Fibroblast of skin of left biceps (primary cell): ENCODE measurements at regions not wholly inside any gene's neighbourhood (a gene's known extent, or its start where the extent isn't known, plus 50 kb on each side); places are given as distances from the start of the nearest gene placed in this dataset.
"Not testable (repeated sequence)": the region's sequence is repeated elsewhere in the genome, so short reads cannot be mapped to it uniquely, and the experiment has no call there.

ENCODE experiments used
- DNase-seq, 2 experiments: peaks; one replicate each; pipeline ENCODE4 v3.0.0-alpha.2; 2013; ENCODE audit warnings: low read depth in 2 of 2

DNA sequence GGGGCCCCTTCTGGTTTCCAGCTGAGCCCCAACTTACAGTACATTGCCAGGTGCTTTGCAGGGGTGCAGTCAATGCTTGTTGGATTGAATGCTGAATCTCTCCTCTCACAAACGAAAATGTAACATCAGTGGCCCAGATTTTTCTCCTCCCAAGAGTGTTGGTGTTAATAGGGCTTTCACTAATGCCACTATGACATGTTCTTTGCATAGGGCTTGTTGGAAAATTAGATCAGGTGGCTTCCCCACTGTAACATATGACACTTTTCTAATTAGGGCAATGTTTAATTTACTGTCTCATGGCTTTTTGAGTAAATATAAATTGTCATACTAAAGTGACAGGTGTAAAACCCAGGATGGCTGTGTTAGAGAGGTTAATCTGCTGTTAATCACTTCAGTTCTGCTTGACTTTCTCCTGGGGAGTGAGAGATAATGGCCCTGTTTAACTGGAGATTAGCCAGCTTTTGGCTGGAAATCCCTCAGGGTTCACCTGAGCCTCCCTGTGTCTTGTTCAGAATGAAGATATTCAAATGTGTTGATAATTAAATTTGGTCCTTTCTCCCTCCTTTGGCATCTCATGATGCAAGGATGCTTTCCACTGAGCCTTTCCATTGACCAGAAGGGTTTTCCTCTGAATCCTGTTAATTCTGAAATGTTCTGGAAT is 502.3 kb downstream of the RBFOX1 start:
- no peak for DNase-seq

DNA sequence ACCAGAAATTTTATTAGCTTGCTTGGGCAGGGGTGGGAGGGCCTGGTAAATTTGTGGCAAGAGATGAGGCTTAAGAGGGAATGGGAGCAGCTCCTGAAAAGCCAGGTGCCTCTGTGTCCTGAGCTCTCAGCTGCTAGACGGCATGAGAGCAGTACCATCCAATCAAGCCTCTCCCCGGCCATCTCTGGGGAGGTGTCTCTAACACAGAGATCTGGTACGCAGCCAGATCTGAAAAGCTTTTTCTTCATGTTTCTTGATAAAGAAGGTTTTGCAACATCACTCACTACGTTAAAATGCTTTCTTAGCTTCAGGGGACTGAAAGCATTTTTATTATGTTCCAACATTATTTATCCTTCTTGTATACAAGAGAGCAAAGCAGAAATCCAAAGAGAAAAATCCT is 488.2 kb downstream of the RBFOX1 start:
- no peak for DNase-seq

DNA sequence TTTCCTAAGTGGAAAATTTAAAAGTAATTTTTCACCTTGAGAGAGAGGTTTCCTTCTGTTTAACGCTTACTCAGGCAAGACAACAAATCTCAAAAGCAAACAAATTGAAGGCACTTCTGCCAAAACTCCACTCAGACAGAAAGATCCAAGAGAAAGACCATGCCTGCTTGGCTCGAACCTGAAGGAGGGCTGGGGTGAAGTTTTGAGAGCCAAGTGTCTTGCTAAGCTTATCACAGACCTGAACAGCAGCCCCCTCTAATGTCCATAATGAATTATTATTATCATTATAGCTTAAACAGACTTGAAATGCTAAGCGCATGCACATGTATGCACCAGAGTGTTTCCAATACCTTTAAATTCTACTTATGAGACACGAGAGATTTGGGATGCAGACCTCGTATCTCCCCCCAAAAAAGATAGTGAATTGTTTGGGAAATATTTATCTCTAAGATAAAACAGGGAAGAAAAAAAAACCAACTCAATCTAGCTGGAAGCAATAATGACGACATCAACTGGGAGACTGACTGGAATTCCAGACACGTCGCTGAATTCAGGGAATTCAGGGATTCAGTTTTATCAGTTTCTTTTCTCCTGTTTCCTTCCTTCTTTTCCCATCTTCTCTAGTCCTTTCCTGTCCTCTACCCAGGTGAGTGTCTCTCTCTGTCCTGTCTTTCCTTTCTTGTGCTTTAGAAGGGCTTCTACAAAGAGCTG is 473.2 kb downstream of the RBFOX1 start:
- no peak for DNase-seq

DNA sequence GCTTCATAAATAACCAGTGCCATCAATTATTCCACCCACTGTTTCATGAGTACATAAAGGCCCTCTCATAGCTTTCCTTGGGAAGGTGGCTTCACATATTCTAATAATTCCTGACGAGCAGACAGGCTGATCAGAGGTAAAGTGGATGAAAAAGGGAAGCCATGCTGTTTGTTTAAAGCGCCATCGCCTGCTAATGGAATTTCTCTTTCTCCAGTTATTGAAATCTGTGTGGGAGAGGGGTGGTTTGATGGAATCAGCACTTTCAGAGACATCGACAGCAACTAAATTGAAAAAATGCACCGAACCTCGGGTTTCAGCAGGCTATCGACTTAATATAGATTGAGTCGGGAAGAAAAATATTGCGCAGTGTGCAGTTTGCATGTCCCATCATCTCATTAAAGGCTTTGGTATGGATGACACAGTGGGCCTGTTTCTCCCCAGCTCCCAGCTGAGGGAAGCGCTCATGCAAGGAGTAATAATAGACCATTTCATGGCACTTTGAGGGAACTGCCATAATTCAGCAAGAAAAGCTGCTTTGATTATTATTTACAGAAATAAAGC is 472.1 kb downstream of the RBFOX1 start:
- DNase-seq = no peak

DNA sequence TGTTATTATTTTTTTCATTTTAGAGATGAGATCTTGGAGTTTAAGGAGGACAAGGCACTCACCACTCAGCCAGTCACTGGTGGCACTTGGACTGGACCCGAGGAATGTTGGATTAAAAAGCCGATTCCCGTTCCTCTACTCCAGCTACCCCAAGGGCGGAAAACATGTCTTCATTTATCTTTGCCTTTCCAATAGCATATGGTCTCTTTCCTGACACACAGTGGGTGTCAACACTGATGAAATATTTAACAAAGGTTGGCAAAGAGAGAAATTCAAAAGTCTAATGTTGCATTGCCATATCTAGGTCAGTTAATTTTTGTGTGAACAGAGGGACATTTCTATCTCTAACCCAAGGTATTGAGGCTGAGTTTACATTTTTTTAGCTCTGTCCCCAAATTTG is 459.7 kb downstream of the RBFOX1 start:
- DNase-seq = no peak

DNA sequence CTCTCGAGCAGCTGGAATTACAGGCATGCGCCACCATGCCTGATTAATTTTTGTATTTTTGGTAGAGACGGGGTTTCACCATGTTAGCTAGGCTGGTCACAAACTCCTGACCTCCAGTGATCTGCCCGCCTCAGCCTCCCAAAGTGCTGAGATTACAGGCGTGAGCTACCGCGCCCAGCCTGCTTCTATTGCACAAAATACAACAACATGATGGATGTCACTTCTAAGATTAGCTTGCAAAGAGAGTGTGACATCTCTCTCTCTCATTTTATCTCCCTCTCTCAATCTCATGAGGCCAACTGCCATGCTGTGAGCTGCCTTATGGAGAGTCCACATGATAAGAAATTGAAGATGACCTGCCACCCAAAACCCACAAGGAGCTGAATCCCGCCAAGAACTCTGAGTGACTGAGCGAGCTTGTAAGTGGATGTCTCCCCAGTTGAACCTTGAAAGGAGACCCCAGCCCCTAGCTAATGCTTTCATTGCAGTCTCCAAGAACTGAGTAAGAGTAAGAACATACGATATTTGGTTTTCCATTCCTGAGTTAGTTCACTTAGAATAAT is 458.5 kb downstream of the RBFOX1 start:
- DNase-seq = no peak

DNA sequence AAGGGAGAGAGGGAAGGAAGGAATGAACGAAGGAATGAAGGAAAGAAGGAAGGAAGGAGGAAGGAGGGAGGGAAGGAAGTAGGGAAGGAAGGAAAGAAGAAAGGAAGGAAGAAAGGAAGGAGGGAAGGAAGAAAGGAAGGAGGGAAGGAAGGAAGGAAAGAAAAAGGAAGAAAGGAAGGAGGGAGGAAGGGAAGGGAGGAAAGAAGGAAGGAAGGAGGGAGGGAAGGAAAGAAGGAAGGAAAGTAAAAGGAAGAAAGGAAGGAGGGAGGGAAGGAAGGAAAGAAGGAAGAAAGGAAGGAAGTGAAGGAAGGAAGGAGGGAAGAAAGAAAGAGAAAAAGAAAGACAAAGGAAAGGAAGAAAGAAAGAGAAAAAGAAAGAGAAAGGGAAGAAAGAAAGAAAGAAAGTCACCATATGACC is 442.4 kb downstream of the RBFOX1 start:
- no peak for DNase-seq

DNA sequence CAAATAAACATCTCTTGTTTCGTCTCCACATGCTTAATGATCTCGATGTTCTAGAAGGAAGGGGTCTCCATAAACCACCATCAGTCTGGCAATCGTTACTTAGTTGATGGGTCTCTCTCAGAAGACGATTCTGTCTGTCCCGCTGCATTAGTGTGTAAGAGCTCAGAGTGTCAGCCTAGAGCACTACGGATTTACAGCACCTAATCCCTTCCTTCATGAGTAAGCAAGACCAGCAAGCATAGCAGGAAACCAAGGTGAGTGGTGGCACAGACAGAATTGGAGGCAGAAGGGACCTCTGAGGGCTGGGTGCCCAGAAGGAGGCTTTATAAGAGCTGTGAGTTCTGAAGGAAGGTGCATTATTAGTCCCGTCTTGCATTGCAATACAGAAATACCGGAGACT is 440.1 kb downstream of the RBFOX1 start:
- no peak for DNase-seq

DNA sequence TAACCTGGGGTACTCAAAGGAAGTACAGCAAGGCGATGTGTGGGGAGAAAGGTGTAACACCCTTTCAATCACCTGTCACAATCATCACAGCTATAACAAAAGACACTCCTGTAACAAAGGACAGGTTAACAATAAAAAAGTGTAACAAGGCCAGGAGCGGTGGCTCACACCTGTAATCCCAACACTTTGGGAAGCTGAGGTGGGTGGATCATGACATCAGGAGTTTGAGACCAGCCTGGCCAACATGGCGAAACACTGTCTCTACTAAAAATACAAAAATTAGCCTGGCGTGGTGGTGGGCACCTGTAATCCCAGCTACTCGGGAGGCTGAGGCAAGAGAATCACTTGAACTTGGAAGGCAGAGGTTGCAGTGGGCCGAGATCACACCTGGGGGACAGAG is 436.4 kb downstream of the RBFOX1 start:
- not testable (repeated sequence) for DNase-seq

DNA sequence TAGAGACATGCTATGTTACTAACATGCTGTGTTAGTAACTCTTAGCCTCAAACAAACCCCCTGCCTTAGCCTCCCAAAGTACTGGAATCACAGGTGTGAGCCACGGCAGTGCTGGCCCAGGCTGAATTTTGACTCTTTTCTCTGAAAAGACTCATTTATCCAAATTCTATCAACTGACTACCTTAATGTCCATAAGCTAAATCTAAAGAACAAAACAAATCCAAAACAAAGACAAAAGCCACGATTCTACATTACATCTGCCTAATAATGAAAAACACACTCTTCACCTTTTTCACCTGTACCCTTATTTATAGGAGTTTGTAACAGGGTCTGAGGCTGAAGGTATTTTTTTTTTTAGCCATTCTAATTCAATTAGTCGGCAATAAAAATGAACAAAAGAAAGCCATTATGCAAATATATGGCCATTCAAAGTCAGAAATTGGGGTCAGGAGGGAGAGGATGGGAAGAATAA is 432.5 kb downstream of the RBFOX1 start:
- DNase-seq = no peak

DNA sequence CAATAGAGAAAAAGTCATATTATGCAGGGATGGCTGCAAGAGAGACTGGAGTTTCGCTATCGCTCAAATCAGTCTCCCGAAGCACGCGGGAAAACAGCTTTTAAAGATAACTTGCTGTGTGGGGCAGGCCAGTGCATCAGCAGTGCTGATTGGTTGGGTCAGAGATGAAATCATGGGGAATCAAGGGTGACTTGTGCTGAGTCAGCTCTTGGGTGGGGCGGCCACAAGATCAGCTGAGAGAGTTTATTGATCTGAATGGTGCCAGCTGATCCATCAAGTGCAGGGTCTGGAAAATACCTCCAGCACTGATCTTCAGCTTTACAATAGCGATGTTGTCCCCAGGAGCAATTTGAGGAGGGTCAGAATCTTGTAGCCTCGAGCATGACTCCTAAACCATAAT is 430.5 kb downstream of the RBFOX1 start:
- no peak for DNase-seq
